GM19397 (cell line): ENCODE measurements at regions not wholly inside any gene's neighbourhood (a gene's known extent, or its start where the extent isn't known, plus 50 kb on each side); places are given as distances from the start of the nearest gene placed in this dataset.

ENCODE experiments used
- ATAC-seq: cut with Tn5 transposase; IDR thresholded peaks from one replicate; pipeline ENCODE4 v1.9.1; 2021; ENCODE audit warnings: mild to moderate bottlenecking, moderate library complexity; ENCODE audit not compliant: unreplicated experiment

DNA sequence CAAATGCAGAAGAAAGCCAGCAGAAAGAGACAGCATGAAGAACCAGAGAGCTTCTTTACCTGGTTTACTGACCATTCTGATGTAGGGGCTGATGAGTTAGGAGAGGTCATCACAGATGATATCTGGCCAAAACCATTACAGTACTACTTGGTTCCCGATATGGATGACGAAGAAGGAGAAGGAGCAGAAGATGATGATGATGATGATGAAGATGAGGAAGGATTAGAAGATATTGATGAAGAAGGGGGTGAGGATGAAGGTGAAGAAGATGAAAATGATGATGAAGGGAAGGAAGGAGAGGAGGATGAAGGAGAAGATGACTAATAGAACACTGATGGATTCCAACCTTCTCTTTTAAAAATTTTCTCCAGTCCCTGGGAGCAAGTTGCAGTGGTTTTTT, 178.2 kb upstream of the CRY1 start:
- ATAC-seq = no peak

DNA sequence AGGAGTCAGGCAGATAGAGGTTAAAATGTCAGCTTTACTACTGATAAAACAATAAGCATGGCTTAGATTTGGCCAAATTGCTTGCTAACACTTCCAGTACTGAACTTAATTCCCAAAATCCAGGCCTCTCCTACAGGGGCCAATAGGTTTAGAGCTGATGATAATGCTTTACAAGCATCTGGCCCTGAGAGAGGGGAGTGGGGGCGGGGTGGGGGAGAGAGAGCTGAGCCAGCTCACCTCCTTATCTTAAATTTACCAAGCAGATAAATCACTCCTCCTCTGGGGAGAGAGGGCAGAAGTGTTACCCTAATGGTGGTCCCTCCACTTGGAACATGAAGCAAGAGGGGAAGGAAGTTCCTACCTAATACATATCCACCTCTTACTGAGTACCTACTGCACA, 182.2 kb upstream of the CRY1 start:
- no peak for ATAC-seq

DNA sequence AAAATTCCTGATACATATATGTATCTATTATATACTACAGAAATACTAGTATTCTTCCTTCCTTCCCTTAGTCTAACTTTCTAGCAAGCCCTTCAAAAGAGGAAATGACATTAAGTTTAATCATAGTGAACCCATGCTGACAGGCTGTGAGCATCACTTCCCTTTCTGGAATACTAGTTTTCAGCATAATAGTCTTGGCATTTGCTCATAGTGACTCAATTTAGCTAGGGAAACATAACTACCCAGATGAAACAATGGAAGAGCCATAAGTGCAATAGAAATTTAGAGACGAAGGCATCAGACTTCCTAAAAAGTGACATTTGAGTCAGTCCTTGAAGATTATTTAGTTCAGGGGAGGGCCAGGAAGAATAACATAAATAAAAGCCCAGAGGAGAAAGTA, 184.5 kb upstream of the CRY1 start:
- no peak for ATAC-seq

DNA sequence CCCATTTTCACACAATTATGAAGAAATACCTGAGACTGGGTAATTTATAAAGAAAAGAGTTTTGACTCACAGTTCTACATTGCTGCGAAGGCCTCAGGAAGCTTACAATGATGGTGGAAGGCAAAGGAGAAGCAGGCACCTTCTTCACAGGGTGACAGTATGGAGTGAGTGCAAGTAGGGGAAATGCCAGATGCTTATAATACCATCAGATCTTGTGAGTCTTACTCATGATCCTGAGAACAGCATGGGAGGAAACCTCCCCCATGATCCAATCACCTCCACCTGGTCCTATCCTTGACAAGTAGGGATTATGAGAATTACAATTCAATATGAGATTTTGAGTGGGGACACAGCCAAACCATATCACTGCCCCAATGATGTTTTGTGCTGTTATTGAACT, 189.3 kb upstream of the CRY1 start:
- ATAC-seq = no peak

DNA sequence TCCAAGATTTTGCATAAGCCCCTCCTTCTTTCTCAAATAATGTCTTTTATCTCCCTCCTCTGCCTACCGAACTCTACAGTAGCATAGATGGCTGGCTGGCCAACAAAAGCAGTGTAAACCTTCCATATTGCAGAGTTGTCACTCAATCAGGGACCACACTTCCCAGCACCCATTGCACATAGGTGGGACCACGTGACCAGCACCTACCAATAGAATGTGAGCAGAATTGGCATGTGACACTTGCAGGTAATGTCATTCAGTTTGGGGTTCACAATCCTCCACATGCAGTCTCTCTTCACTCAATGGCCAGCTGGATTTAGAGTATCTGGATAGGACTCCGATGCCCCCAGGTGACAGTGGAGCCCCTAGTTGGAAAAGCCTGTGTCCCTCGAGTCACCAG, 190.3 kb upstream of the CRY1 start:
- ATAC-seq = no peak

DNA sequence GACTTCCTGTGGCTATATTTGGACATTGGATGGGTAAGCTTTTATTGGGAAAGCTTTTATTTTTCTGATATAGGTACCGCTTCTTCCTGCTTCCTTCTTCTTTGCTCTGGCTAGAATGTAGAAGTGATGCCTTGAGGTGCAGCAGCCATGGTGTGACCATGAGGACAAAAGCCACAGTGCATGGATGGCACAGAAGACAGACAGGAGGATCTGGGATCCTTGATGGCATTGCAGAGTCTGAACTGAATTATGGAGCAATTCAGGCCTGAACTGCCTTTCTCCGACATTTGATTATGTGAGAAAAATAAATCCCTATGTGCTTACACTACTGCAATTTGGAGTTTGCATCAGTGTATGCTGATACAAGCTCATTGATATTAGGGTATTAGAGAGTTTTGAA, 191.3 kb upstream of the CRY1 start:
- no peak for ATAC-seq

DNA sequence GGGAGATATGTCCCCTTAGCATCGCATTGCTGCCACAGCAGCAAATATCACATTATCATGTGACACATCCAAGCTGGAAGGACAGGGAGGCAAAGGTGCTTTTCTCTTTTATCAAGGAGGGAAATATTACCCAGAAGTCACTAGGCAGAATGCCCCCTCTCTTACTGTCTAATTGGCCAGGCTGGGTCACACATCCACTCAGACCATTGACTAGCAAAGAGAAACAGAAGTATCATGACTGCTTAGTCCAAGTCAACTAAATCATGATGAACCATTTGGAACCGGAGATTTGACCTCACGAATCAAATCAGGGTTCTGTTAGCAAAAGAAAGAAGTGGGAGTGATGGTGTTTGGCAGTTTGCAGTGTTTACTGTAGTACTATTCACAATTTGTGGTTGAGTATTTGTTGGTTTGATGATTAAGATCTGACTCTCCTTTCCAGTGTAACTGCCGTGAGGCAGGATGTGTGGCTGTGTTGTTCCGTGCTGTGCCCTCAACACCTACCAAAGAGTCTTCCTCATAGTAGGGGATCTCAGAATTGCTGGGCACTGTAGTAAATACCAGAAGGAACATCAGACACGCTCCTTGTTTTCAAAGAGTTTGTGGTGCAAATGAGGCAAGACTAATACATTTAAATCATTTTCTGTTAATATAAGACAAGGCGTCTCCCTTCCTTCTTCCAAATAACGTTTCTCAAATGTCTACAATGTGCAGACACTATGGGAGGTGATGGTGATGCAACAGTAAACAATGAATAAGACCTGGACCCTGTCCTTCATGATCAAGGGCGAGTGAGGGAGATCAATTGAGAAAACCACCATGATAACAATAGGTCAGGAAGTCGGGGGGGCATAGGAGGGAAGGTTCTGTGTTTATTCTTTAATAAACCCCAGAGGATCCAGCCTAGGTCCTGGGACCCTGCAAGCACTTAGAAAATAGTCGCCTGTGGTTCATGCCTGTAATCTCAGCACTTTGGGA, 194.4 kb upstream of the CRY1 start:
- ATAC-seq = no peak

DNA sequence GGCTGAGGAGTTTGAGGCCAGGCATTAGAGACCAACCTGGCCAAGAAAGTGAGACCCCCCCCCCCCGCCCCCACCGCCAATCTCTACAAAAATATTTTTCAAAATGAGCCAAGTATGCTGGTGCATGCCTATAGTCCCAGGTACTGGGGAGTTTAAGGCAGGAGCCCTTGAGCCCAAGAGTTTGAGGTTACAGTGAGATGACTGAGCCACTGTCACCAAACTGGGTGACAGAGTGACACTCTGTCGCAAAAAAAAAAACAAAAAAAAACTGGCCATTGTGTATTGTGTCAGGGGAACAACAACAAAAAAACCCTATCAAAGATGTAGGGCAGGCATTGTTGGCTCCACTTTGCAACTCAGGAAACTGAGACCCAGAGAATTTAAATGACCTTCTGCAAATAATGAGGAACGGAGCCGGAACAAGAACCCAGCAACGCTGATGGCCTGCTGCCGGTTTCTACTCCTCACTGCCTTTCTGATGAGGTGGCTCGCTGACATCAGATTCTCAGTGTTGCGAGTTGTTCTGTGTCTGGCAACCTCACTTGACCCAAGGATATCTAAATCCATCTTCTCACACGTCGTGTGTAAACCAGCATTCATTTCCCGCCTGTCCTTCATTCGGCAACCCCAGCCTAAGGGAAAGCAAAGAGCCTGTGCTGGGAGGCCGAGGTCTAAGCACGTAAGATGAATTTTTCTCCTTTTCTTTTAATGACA, 195.2 kb upstream of the CRY1 start:
- ATAC-seq = no peak

DNA sequence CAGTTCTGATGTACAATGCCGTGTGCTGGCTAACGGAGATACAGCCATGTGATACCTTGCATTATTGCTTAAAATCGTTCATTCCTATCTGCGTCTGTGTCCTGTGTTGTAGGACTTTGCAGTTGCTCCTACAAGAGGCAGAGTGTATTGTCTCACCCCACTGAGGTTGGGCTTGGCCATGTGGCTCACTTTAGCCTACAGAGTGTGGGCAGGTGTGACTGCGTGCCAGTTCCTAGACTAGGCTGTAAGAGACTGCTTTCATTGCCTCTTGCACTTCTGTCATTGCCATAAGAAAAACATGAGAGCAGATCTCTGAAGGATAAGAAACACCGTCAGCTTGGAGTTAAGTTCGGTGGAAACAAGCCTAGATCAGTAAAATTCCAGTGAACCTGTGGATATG, 197.7 kb upstream of the CRY1 start:
- no peak for ATAC-seq

DNA sequence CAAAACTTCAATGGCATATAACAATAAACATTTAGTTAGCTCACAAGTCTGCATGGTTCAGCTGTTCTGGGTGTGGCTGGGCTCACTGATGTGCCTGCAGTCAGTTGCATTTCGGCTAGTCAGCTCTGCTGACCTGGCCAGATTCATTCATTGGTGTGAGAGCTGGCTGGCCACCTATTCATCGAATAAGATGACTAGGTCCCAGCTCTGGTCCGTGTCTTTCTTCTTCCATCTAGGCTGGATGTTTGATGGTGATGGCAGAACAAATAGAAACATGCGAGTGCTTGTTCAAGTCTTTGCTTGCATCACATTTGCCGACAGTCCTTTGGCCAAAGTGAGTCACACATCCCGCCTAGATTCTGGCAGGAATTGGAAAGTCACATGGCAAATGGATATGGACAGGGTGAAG, 203.3 kb upstream of the CRY1 start:
- no peak for ATAC-seq

DNA sequence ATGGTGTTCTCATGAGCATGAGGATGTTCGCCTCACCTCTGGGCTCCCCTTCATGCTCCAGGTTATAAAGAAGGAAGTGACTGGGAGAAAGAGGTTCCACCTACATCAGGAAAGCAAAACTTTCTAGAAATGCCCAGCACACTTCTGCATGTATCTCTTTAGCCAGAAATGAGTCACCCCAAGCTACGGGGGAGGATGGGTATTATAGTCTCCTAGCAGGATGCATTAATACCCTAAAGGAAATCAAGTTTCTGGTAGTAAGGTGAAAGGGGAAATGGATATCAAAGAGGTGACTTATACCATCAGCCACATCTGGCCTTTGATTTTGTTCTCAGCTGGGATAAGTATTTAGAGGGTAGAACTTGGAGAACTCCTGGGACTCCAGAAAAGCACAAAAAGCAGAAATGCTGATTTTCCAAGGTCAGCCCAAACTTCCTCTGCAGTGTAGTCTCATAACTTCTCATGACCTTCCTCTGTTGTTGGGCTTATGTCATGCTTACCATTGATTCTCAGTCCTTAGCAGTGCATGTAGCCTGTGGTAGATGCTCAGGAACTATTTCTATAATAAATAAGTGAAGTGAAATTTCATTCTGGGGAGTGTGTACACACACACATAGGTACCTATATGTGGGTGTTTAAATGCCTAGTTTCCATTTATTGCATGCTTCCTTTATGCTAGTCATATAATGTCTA, 209.4 kb upstream of the CRY1 start:
- no peak for ATAC-seq

DNA sequence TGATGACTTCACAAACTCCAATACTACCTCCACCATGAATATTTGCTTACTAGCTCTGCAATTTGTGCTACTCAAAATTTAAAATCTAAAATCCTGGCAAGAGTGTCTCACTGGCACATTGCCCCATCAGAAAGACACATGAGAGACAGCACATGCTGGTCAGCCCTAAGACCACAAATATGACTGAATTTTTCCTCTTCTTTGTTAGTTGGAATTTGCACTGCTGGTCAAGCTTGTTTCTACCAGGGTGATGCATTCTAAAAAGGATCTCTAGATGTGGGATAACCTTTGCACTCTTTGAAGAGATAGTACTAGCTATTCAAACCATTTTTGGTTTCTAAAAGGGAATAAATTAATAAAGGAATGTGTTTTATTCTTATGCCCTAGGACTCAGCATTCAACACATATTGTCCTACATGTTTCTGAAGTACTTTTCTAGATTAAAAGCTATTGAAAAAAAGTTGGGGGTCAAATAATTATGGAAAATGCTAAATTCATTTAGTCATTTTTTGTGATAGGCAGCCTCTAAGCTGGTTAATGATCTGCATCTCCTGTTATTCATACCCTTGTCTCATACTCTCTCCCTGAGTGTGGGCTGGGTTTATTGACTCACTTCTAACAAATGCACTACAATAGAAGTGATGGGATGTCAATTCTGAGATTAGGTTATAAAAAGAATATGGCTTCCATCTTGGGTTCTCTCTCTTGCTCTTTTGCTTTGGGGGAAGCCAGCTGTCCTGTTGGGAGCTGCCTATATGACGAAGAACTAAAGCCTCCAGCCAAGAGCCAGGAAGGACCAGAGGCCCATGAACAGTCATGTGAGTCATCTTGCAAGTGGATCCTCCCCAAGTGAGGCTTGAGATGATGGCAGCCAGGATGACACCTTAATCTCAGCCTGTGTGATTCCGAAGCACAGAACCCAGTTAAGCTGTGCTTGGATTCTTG, 211.5 kb upstream of the CRY1 start:
- no peak for ATAC-seq

DNA sequence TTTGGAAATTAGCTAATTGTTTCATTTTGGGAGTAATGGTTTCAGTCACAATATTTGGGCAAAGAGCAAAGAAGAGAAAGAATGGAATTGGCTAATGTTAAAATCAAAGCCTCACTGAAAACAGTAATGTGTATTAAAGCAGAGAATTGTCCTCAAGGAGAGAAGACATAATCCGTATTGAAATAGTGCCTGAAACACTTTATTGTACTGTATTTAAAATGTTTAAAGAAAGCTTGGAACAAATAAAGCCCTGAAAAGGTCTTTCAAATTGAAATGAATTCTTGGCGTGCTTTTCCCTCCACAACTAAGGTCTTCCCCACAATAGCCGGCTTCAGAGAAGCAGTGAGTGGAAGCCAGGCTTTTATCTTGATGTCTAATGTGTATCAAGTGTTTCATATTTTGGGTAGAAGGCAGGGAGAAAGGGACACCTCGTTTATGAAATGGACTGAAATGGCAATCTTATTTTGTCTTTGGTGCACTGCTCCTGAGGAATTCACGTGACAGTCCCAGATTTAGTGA, 212.9 kb upstream of the CRY1 start:
- no peak for ATAC-seq

DNA sequence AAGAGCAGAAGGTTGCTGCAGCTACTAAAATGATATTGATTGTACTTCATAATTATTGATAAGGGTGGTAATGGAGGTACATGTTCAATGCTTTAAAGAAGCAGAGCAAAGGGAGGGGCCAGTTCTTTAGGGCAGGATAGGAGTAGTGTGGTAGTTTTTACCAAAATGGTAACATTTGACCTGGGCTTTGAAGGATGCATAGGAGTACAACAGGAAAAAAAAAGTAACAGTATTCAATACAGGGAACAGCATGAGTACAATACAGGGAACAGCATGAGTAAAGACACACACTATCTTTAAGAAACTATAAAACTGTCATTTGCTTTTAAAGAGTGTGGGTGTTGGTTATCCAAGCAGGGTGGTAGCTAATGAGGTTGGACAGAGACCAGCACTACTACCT, 215.0 kb upstream of the CRY1 start:
- no peak for ATAC-seq

DNA sequence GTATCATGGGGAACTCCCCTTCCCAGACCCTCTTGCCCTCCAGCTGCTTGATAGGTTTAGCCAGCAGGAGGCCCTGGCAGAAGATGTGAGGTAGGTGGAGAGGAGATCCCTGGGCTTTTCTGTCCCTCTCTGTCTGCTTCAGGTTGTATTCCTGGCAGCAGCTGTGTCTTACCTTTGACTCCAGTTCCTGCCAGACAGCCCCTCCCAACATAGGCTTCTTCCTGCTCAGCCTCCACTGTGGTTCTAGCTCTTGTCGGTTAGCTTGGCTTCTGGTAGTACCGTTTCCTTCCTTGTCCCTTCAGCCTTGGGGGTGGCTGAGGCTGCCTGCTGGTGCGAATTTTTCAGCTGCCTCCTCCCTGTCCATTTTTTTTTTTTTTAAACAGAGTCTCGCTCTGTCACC, 215.7 kb upstream of the CRY1 start:
- no peak for ATAC-seq

DNA sequence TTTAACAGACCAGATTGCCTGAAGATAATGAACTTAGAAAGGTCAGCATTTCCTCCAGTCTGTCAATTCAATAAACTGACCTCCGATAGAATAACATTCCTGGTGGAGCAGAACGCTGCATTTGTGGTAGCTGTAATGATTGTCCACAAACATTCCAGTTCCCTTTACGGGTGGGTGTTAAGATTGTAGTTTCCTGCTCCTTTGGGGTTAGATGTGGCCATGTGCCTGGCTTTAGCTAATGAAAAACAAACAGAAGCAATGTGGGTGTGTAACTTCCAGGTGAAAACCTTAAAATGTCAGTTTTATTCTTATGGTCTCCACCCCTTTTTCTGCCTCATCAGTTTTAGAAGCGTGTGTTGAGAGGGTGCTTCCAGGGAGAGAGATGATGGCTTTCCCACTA, 217.3 kb upstream of the CRY1 start:
- no peak for ATAC-seq

DNA sequence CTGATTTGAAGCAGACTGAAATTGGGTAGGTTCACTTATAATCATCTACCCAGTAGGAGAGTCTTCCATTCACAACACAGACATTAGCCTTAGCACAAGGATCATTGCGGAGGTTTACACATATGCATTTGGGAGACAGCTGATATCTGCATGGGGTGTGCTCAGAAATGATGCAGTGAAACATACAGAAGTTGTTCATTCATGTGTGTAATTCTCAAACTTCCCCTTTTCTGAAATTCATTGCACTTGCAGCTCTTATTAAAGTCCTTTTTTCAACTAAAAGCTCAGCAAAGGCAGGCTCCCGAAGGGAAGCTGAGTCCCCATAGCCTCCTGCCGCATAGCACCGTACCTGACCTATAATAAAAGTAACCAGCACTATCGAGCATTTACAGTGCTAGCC, 218.3 kb upstream of the CRY1 start:
- ATAC-seq = no peak

DNA sequence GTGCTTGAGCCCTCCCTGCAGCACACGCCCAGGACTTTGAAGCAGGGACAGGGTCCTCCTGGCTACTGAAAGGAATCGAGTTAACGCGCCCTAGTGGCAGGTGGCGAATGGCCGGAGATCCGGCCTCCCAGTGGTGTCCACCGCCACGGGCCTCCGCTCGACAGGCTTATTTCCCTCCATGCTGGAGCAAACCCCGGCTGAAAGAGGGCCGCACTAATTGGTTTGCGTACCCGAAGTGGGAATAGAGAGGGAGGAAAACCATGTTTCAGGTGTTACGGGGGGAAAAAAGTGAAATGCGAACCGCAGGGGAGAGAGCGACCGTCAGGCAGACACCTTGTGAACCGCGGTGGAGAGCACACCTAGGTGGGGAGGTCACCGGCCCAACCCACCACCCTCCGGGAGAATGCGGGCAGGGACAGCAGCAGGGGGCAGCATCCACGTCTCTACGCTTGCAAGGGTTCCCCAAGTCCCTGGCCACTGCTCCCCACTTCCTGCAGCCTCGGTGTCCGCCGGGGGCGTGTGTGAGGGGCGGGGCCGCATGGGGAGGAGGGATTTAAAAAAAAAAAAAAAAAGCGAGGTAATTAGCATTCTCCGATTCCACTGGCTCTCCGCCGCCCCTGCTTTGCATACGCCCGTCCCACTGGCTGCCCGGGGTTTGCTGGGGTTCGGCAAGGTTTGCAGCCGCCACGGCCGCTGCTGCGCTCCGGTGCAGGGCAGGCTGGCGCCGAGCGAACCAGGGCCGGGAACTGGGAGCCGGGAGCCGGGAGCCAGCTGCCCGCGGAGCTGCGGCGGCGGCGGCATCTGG, 224.6 kb upstream of the CRY1 start:
- ATAC-seq = no peak

DNA sequence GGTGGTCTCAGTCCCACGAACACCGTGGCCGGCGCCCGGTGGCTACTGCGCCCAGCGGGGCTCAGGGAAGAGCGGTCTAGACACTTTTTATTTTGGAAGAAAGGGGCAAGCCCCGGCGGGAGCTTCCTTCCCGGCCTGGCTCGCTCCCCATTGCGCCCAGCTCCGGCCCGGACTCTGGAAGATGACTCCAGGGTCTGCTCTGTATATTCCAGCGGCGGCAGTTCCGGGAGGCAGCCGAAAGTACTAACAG, 225.1 kb upstream of the CRY1 start:
- no peak for ATAC-seq
